ENCODE measurements at regions not wholly inside any gene's neighbourhood (a gene's known extent, or its start where the extent isn't known, plus 50 kb on each side); places are given as distances from the start of the nearest gene placed in this dataset.

- no peak for TF ChIP-seq CTCF (IDR thresholded peaks at IDR 0.05; ENCODE audit: low read depth, low read length)
- TF ChIP-seq MYC (IDR thresholded peaks at IDR 0.05; ENCODE audit: low read depth, low read length): no peak
- TF ChIP-seq MAX (IDR thresholded peaks at IDR 0.05; ENCODE audit: low read depth, low read length): no peak
- no peak for TF ChIP-seq POLR2A (IDR thresholded peaks at IDR 0.05; ENCODE audit: extremely low read depth, insufficient read length)
- DNase-seq (ENCODE audit: low read depth): no peak
- H3K4me3 ChIP-seq (ENCODE audit: low read depth, low read length): no peak overlapping the region
These were observed 92.1 kb downstream of the GALR1 start for GRCh38 chr18:77341527-77342325.

- DNase-seq (ENCODE audit: low read depth): no peak
- TF ChIP-seq POLR2A (IDR thresholded peaks at IDR 0.05; ENCODE audit: extremely low read depth, insufficient read length): no peak
- no peak for TF ChIP-seq CTCF (IDR thresholded peaks at IDR 0.05; ENCODE audit: low read depth, low read length)
- no peak for TF ChIP-seq MAX (IDR thresholded peaks at IDR 0.05; ENCODE audit: low read depth, low read length)
- no peak overlapping the region for H3K4me3 ChIP-seq (ENCODE audit: low read depth, low read length)
These were observed 93.1 kb downstream of the GALR1 start for GRCh38 chr18:77342736-77343135.

- TF ChIP-seq POLR2A (IDR thresholded peaks at IDR 0.05; ENCODE audit: extremely low read depth, insufficient read length) (no peak), MYC (IDR thresholded peaks at IDR 0.05; ENCODE audit: low read depth, low read length) (no peak), MAX (IDR thresholded peaks at IDR 0.05; ENCODE audit: low read depth, low read length) (no peak), CTCF (IDR thresholded peaks at IDR 0.05; ENCODE audit: low read depth, low read length) (no peak)
These were observed 94.3 kb downstream of the GALR1 start for GRCh38 chr18:77343846-77344510.

GRCh38 chr18:77344786-77345500, 95.3 kb downstream of the GALR1 start:
- no peak for DNase-seq (ENCODE audit: low read depth)
- TF ChIP-seq CTCF (IDR thresholded peaks at IDR 0.05; ENCODE audit: low read depth, low read length) (no peak), MAX (IDR thresholded peaks at IDR 0.05; ENCODE audit: low read depth, low read length) (no peak), POLR2A (IDR thresholded peaks at IDR 0.05; ENCODE audit: extremely low read depth, insufficient read length) (no peak), MYC (IDR thresholded peaks at IDR 0.05; ENCODE audit: low read depth, low read length) (no peak)
- H3K4me3 ChIP-seq (ENCODE audit: low read depth, low read length): no peak overlapping the region

More at GRCh38 chr18:77343846-77344510, 94.3 kb downstream of the GALR1 start:
- H3K4me3 ChIP-seq (ENCODE audit: low read depth, low read length): no peak overlapping the region
- no peak for DNase-seq (ENCODE audit: low read depth)

- TF ChIP-seq POLR2A (IDR thresholded peaks at IDR 0.05; ENCODE audit: extremely low read depth, insufficient read length) (no peak), MAX (IDR thresholded peaks at IDR 0.05; ENCODE audit: low read depth, low read length) (no peak), MYC (IDR thresholded peaks at IDR 0.05; ENCODE audit: low read depth, low read length) (no peak), CTCF (IDR thresholded peaks at IDR 0.05; ENCODE audit: low read depth, low read length) (no peak)
- no peak for DNase-seq (ENCODE audit: low read depth)
- no peak overlapping the region for H3K4me3 ChIP-seq (ENCODE audit: low read depth, low read length)
These were observed 96.7 kb downstream of the GALR1 start for GRCh38 chr18:77346208-77346810.
